Fibroblast of the aortic adventitia (primary cell): ENCODE measurements at regions not wholly inside any gene's neighbourhood (a gene's known extent, or its start where the extent isn't known, plus 50 kb on each side); places are given as distances from the start of the nearest gene placed in this dataset.

Source experiments
- DNase-seq: peaks from one replicate; pipeline ENCODE4 v3.0.0-alpha.2; 2010; ENCODE audit warnings: low read depth
- H3K4me3 ChIP-seq: 2 replicates; pipeline ENCODE4 v1.5.1; 2011; ENCODE audit warnings: low read depth, mild to moderate bottlenecking, control low read depth, low read length, moderate library complexity
- CTCF ChIP-seq: IDR thresholded peaks from 2 replicates; pipeline ENCODE4 v1.5.1; 2011; ENCODE audit warnings: mild to moderate bottlenecking, low read length, control low read depth, inconsistent platforms; ENCODE audit not compliant: insufficient read depth

- no peak for TF ChIP-seq CTCF
- no peak overlapping the region for H3K4me3 ChIP-seq
- no peak for DNase-seq
Measured at GRCh38 chr7:340979-341694, 51.2 kb downstream of the FOXL3 start.

- no peak for TF ChIP-seq CTCF
- no peak overlapping the region for H3K4me3 ChIP-seq
- no peak for DNase-seq
Measured at GRCh38 chr7:341841-342638, 52.1 kb downstream of the FOXL3 start.

- H3K4me3 ChIP-seq: no peak overlapping the region
- DNase-seq: no peak
- TF ChIP-seq CTCF: no peak
Measured at GRCh38 chr7:342681-343216, 52.8 kb downstream of the FOXL3 start.

- TF ChIP-seq CTCF: no peak
- H3K4me3 ChIP-seq: no peak overlapping the region
- no peak for DNase-seq
Measured at GRCh38 chr7:343227-343822, 53.4 kb downstream of the FOXL3 start.

GRCh38 chr7:343864-344607 is 54.1 kb downstream of the FOXL3 start:
- TF ChIP-seq CTCF: no peak
- no peak for DNase-seq
- H3K4me3 ChIP-seq: no peak overlapping the region

- DNase-seq: no peak
- no peak overlapping the region for H3K4me3 ChIP-seq
- no peak for TF ChIP-seq CTCF
Measured at GRCh38 chr7:344608-344994, 54.6 kb downstream of the FOXL3 start.
